Trophoblast cell (in vitro differentiated cells and primary cell): ENCODE measurements at regions not wholly inside any gene's neighbourhood (a gene's known extent, or its start where the extent isn't known, plus 50 kb on each side); places are given as distances from the start of the nearest gene placed in this dataset.
A peak's percentile ranks its signal among the peaks of the same experiment; 100 is the strongest.

Experiments used
- DNase-seq, 2 donors: peaks; one replicate each; pipeline ENCODE4 v3.0.0-alpha.2; 2016
- H2AFZ ChIP-seq: 2 replicates; pipeline ENCODE4 v1.6.1; 2013; ENCODE audit warnings: low read length, moderate library complexity, mild to moderate bottlenecking; ENCODE audit not compliant: insufficient read depth, poor library complexity
- H2AK5ac ChIP-seq: 2 replicates; pipeline ENCODE4 v1.6.1; 2013; ENCODE audit warnings: mild to moderate bottlenecking, low read length
- H2BK120ac ChIP-seq: 2 replicates; pipeline ENCODE4 v1.6.1; 2013; ENCODE audit warnings: low read length, mild to moderate bottlenecking, moderate library complexity; ENCODE audit not compliant: insufficient read depth, poor library complexity
- H2BK12ac ChIP-seq: 2 replicates; pipeline ENCODE4 v1.6.1; 2013; ENCODE audit warnings: mild to moderate bottlenecking, low read length, moderate library complexity
- H2BK5ac ChIP-seq: 2 replicates; pipeline ENCODE4 v1.6.1; 2013; ENCODE audit warnings: low read length, low read depth, moderate library complexity, mild to moderate bottlenecking; ENCODE audit not compliant: poor library complexity
- H3K14ac ChIP-seq: 2 replicates; pipeline ENCODE4 v1.6.1; 2013; ENCODE audit warnings: mild to moderate bottlenecking, low read length
- H3K18ac ChIP-seq: 2 replicates; pipeline ENCODE4 v1.6.1; 2013; ENCODE audit warnings: mild to moderate bottlenecking, low read length
- H3K23ac ChIP-seq: 2 replicates; pipeline ENCODE4 v1.6.1; 2013; ENCODE audit warnings: low read length
- H3K27ac ChIP-seq: 2 replicates; pipeline ENCODE4 v1.5.1; 2013; ENCODE audit warnings: low read depth, mild to moderate bottlenecking, inconsistent platforms, low read length, moderate library complexity
- H3K27me3 ChIP-seq: 2 replicates; pipeline ENCODE4 v1.6.1; 2013; ENCODE audit warnings: inconsistent platforms, mild to moderate bottlenecking, low read length, moderate library complexity; ENCODE audit not compliant: insufficient read depth
- H3K36me3 ChIP-seq, 2 experiments: 1 replicate in 1 of 2; 2 replicates in 1 of 2; pipeline ENCODE4 v1.6.1; 2013; ENCODE audit warnings: low read length in 2 of 2, mild to moderate bottlenecking in 2 of 2, moderate library complexity in 1 of 2; ENCODE audit not compliant: insufficient read depth in 2 of 2, control insufficient read depth in 1 of 2
- H3K4ac ChIP-seq: 2 replicates; pipeline ENCODE4 v1.6.1; 2013; ENCODE audit warnings: low read depth, mild to moderate bottlenecking, low read length, moderate library complexity
- H3K4me1 ChIP-seq, 2 experiments: 1 replicate in 1 of 2; 2 replicates in 1 of 2; pipeline ENCODE4 v1.6.1; 2013; ENCODE audit warnings: low read length in 2 of 2, mild to moderate bottlenecking in 2 of 2, moderate library complexity in 1 of 2; ENCODE audit not compliant: insufficient read depth in 2 of 2, control insufficient read depth in 1 of 2
- H3K4me2 ChIP-seq: 2 replicates; pipeline ENCODE4 v1.6.1; 2013; ENCODE audit warnings: inconsistent platforms, mild to moderate bottlenecking, low read length, moderate library complexity
- H3K4me3 ChIP-seq: 2 replicates; pipeline ENCODE4 v1.5.1; 2013; ENCODE audit warnings: mild to moderate bottlenecking, low read depth, low read length, inconsistent platforms
- H3K79me1 ChIP-seq: one replicate; pipeline ENCODE4 v1.6.1; 2013; ENCODE audit warnings: low read length
- H3K79me2 ChIP-seq: 2 replicates; pipeline ENCODE4 v1.6.1; 2013; ENCODE audit warnings: low read length, mild to moderate bottlenecking; ENCODE audit not compliant: control insufficient read depth, insufficient read depth, poor library complexity
- H3K9ac ChIP-seq: 2 replicates; pipeline ENCODE4 v1.6.1; 2013; ENCODE audit warnings: mild to moderate bottlenecking, low read length
- H3K9me3 ChIP-seq: 2 replicates; pipeline ENCODE4 v1.6.1; 2013; ENCODE audit warnings: low read depth, mild to moderate bottlenecking, control low read depth, inconsistent platforms, low read length; ENCODE audit not compliant: insufficient read depth
- H4K12ac ChIP-seq: 2 replicates; pipeline ENCODE4 v1.6.1; 2013; ENCODE audit warnings: low read depth, mild to moderate bottlenecking, low read length, moderate library complexity
- H4K8ac ChIP-seq: 2 replicates; pipeline ENCODE4 v1.6.1; 2013; ENCODE audit warnings: low read depth, mild to moderate bottlenecking, low read length, moderate library complexity
- H4K91ac ChIP-seq: one replicate; pipeline ENCODE4 v1.6.1; 2013; ENCODE audit warnings: low read depth, mild to moderate bottlenecking, low read length, moderate library complexity
- WGBS: extraction: QIAGEN DNeasy Blood & Tissue Kit; methylation state at CpG from one replicate; pipeline ENCODE4 v1.1.7; 2013; ENCODE audit warnings: missing lambda C conversion rate; ENCODE audit not compliant: insufficient read length, insufficient coverage; ENCODE audit errors: extremely low coverage; 5-methylcytosine and 5-hydroxymethylcytosine counted together

GRCh38 chr2:60312618-60313017 lies 240.8 kb downstream of the BCL11A start:
- no peak overlapping the region for H4K12ac ChIP-seq

GRCh38 chr2:60311524-60311923 lies 241.9 kb downstream of the BCL11A start:
- no peaks in the 10 kb centered on the region for H3K79me1 ChIP-seq
- DNase-seq, result no peak
- H3K4me1 ChIP-seq, result no peaks in the 10 kb centered on the region
- H3K4me3 ChIP-seq, result no peak overlapping the region
- no peak overlapping the region for H2AFZ ChIP-seq
- no peak overlapping the region for H3K14ac ChIP-seq
- no peak overlapping the region for H4K8ac ChIP-seq
- H2BK120ac ChIP-seq, result no peak overlapping the region
- H3K4ac ChIP-seq, result no peak overlapping the region
- no CpG with 5 or more reads among the region's 1 CpG for WGBS
- H3K27me3 ChIP-seq, result no peaks in the 10 kb centered on the region
- H3K4me2 ChIP-seq, result no peak overlapping the region
- H4K12ac ChIP-seq, result no peak overlapping the region
- no peak overlapping the region for H2BK12ac ChIP-seq
- H3K79me2 ChIP-seq, result no peaks in the 10 kb centered on the region
- H2AK5ac ChIP-seq, result no peak overlapping the region
- no peak overlapping the region for H4K91ac ChIP-seq
- H3K9ac ChIP-seq, result no peak overlapping the region
- no peak overlapping the region for H2BK5ac ChIP-seq
- no peak overlapping the region for H3K27ac ChIP-seq
- no peak overlapping the region for H3K18ac ChIP-seq
- H3K23ac ChIP-seq, result no peak overlapping the region
- no peaks in the 10 kb centered on the region for H3K36me3 ChIP-seq
- no peaks in the 10 kb centered on the region for H3K9me3 ChIP-seq

More at GRCh38 chr2:60312618-60313017, 240.8 kb downstream of the BCL11A start:
- Histone ChIP-seq H3K9me3 (no peaks in the 10 kb centered on the region), H3K79me1 (no peaks in the 10 kb centered on the region), H3K9ac (no peak overlapping the region), H3K4ac (no peak overlapping the region), H3K36me3 (no peaks in the 10 kb centered on the region), H3K27ac (no peak overlapping the region), H3K23ac (no peak overlapping the region), H3K14ac (no peak overlapping the region), H2BK5ac (no peak overlapping the region), H3K4me2 (no peak overlapping the region), H3K18ac (no peak overlapping the region), H3K4me1 (no peaks in the 10 kb centered on the region), H2AFZ (no peak overlapping the region), H3K4me3 (no peak overlapping the region), H4K91ac (no peak overlapping the region), H3K79me2 (no peaks in the 10 kb centered on the region), H3K27me3 (no peaks in the 10 kb centered on the region), H2AK5ac (no peak overlapping the region), H4K8ac (no peak overlapping the region), H2BK120ac (no peak overlapping the region), H2BK12ac (no peak overlapping the region)
- no peak for DNase-seq
- no CpG with 5 or more reads among the region's 1 CpG for WGBS

GRCh38 chr2:60309941-60310660 lies 243.4 kb downstream of the BCL11A start:
- Histone ChIP-seq H4K12ac (no peak overlapping the region), H3K27ac (no peak overlapping the region), H3K4ac (no peak overlapping the region), H3K9me3 (no peaks in the 10 kb centered on the region), H3K27me3 (no peaks in the 10 kb centered on the region), H3K4me2 (no peak overlapping the region), H3K23ac (no peak overlapping the region), H3K4me3 (no peak overlapping the region), H3K4me1 (no peaks in the 10 kb centered on the region), H3K14ac (peak overlapping the region; percentile 41), H2BK12ac (no peak overlapping the region), H2BK5ac (no peak overlapping the region), H2AK5ac (no peak overlapping the region), H2AFZ (no peak overlapping the region), H3K36me3 (no peaks in the 10 kb centered on the region), H3K9ac (no peak overlapping the region), H4K8ac (no peak overlapping the region), H3K79me2 (no peaks in the 10 kb centered on the region), H2BK120ac (no peak overlapping the region), H3K79me1 (no peaks in the 10 kb centered on the region), H4K91ac (no peak overlapping the region), H3K18ac (no peak overlapping the region)
- no peak for DNase-seq
- no CpG with 5 or more reads among the region's 5 CpGs for WGBS

GRCh38 chr2:60309336-60309735 lies 244.1 kb downstream of the BCL11A start:
- Histone ChIP-seq H4K8ac (no peak overlapping the region), H3K36me3 (no peaks in the 10 kb centered on the region), H3K14ac (no peak overlapping the region), H2BK120ac (no peak overlapping the region), H3K4ac (no peak overlapping the region), H2BK5ac (no peak overlapping the region), H3K27ac (no peak overlapping the region), H3K4me2 (no peak overlapping the region), H3K27me3 (no peaks in the 10 kb centered on the region), H4K12ac (no peak overlapping the region), H3K18ac (no peak overlapping the region), H2BK12ac (no peak overlapping the region), H3K9ac (no peak overlapping the region), H2AK5ac (no peak overlapping the region), H3K9me3 (no peaks in the 10 kb centered on the region), H3K79me2 (no peaks in the 10 kb centered on the region), H3K4me3 (no peak overlapping the region), H2AFZ (no peak overlapping the region), H4K91ac (no peak overlapping the region), H3K79me1 (no peaks in the 10 kb centered on the region), H3K4me1 (no peaks in the 10 kb centered on the region), H3K23ac (no peak overlapping the region)
- no CpG with 5 or more reads among the region's 4 CpGs for WGBS
- no peak for DNase-seq
